H9 (cell line): ENCODE measurements at regions not wholly inside any gene's neighbourhood (a gene's known extent, or its start where the extent isn't known, plus 50 kb on each side); places are given as distances from the start of the nearest gene placed in this dataset.
"Not testable (repeated sequence)": the region's sequence is repeated elsewhere in the genome, so short reads cannot be mapped to it uniquely, and the experiment has no call there.

Experiments
- DNase-seq: peaks from one replicate; pipeline ENCODE4 v3.0.0-alpha.2; 2017
- H2AFZ ChIP-seq: one replicate; pipeline ENCODE4 v1.6.1; 2013; ENCODE audit warnings: mild to moderate bottlenecking, low read length, control low read depth, moderate library complexity
- H2AK5ac ChIP-seq: 2 replicates; pipeline ENCODE4 v1.6.1; 2013; ENCODE audit warnings: low read length, control low read depth, mixed read lengths; ENCODE audit not compliant: insufficient read length
- H2BK120ac ChIP-seq: one replicate; pipeline ENCODE4 v1.6.1; 2013; ENCODE audit warnings: low read depth, mild to moderate bottlenecking, low read length, control low read depth, inconsistent platforms; ENCODE audit not compliant: poor library complexity, severe bottlenecking
- H2BK12ac ChIP-seq: 2 replicates; pipeline ENCODE4 v1.6.1; 2013; ENCODE audit warnings: low read length, control low read depth, mixed read lengths, low read depth; ENCODE audit not compliant: insufficient read length
- H2BK15ac ChIP-seq: 2 replicates; pipeline ENCODE4 v1.6.1; 2013; ENCODE audit warnings: low read depth, low read length, control low read depth
- H2BK20ac ChIP-seq: one replicate; pipeline ENCODE4 v1.6.1; 2013; ENCODE audit warnings: low read depth, mild to moderate bottlenecking, low read length, control low read depth, inconsistent platforms; ENCODE audit not compliant: poor library complexity, severe bottlenecking
- H2BK5ac ChIP-seq: 2 replicates; pipeline ENCODE4 v1.6.1; 2013; ENCODE audit warnings: low read length, control low read depth, mixed read lengths; ENCODE audit not compliant: insufficient read length
- H3K14ac ChIP-seq: 2 replicates; pipeline ENCODE4 v1.6.1; 2013; ENCODE audit warnings: low read length, control low read depth; ENCODE audit not compliant: insufficient read depth
- H3K18ac ChIP-seq: 2 replicates; pipeline ENCODE4 v1.6.1; 2013; ENCODE audit warnings: low read depth, mild to moderate bottlenecking, mixed read lengths, low read length, control low read depth; ENCODE audit not compliant: insufficient read length
- H3K23ac ChIP-seq: 2 replicates; pipeline ENCODE4 v1.6.1; 2013; ENCODE audit warnings: low read length, control low read depth, mixed read lengths, low read depth; ENCODE audit not compliant: insufficient read length
- H3K23me2 ChIP-seq: 2 replicates; pipeline ENCODE4 v1.6.1; 2013; ENCODE audit warnings: low read depth, mild to moderate bottlenecking, mixed read lengths, low read length, control low read depth; ENCODE audit not compliant: insufficient read length, poor library complexity, severe bottlenecking
- H3K27ac ChIP-seq: 2 replicates; pipeline ENCODE4 v1.5.1; 2013; ENCODE audit warnings: low read length, control low read depth, mixed read lengths, low read depth; ENCODE audit not compliant: insufficient read length
- H3K27me3 ChIP-seq: 2 replicates; pipeline ENCODE4 v1.6.1; 2013; ENCODE audit warnings: low read length, control low read depth, inconsistent platforms; ENCODE audit not compliant: insufficient read depth
- H3K4ac ChIP-seq: 2 replicates; pipeline ENCODE4 v1.6.1; 2013; ENCODE audit warnings: low read depth, mild to moderate bottlenecking, control low read depth, inconsistent platforms, low read length, moderate library complexity
- H3K4me1 ChIP-seq: 2 replicates; pipeline ENCODE4 v1.6.1; 2013; ENCODE audit warnings: low read length, control low read depth, inconsistent platforms; ENCODE audit not compliant: insufficient read depth
- H3K4me2 ChIP-seq: 2 replicates; pipeline ENCODE4 v1.6.1; 2013; ENCODE audit warnings: low read length, control low read depth, mixed read lengths; ENCODE audit not compliant: insufficient read length, insufficient read depth
- H3K56ac ChIP-seq: 2 replicates; pipeline ENCODE4 v1.6.1; 2013; ENCODE audit warnings: low read depth, mild to moderate bottlenecking, mixed read lengths, low read length, control low read depth; ENCODE audit not compliant: insufficient read length
- H3K79me1 ChIP-seq: 2 replicates; pipeline ENCODE4 v1.6.1; 2013; ENCODE audit warnings: low read depth, mild to moderate bottlenecking, moderate library complexity, low read length, control low read depth, inconsistent platforms; ENCODE audit not compliant: insufficient read depth, poor library complexity, severe bottlenecking
- H3K79me2 ChIP-seq: 2 replicates; pipeline ENCODE4 v1.6.1; 2013; ENCODE audit warnings: low read length, control low read depth, inconsistent platforms; ENCODE audit not compliant: insufficient read depth
- H3K9ac ChIP-seq: 2 replicates; pipeline ENCODE4 v1.6.1; 2013; ENCODE audit warnings: low read length, control low read depth, mixed read lengths; ENCODE audit not compliant: insufficient read length; ENCODE audit errors: extremely low read depth
- H3K9me3 ChIP-seq: one replicate; pipeline ENCODE4 v1.6.1; 2013; ENCODE audit warnings: low read depth, low read length, inconsistent platforms; ENCODE audit not compliant: control insufficient read depth
- H3T11ph ChIP-seq: one replicate; pipeline ENCODE4 v1.6.1; 2013; ENCODE audit warnings: mild to moderate bottlenecking, low read length, control low read depth, inconsistent platforms
- H4K20me1 ChIP-seq: one replicate; pipeline ENCODE4 v1.6.1; 2013; ENCODE audit not compliant: control insufficient read depth, insufficient read length, insufficient read depth
- H4K5ac ChIP-seq: 2 replicates; pipeline ENCODE4 v1.6.1; 2013; ENCODE audit warnings: low read depth, mild to moderate bottlenecking, mixed read lengths, low read length, control low read depth; ENCODE audit not compliant: insufficient read length
- H4K8ac ChIP-seq: replicated peaks from 2 replicates; pipeline ENCODE4 v1.6.1; 2013; ENCODE audit warnings: low read length, control low read depth, mixed read lengths, low read depth; ENCODE audit not compliant: insufficient read length
- H4K91ac ChIP-seq: 2 replicates; pipeline ENCODE4 v1.6.1; 2013; ENCODE audit warnings: low read depth, mild to moderate bottlenecking, moderate library complexity, mixed read lengths, low read length, control low read depth; ENCODE audit not compliant: insufficient read length
- H3K27ac Mint-ChIP-seq, 3 experiments: 2 replicates in 2 of 3; 3 replicates in 1 of 3; pipeline ENCODE4 v1.8.0; 2020 to 2021; ENCODE audit warnings: mixed read lengths in 3 of 3, mild to moderate bottlenecking in 1 of 3, moderate library complexity in 1 of 3
- H3K27me3 Mint-ChIP-seq: 2 replicates; pipeline ENCODE4 v1.8.0; 2021; ENCODE audit warnings: low read depth, mild to moderate bottlenecking, moderate library complexity, mixed read lengths
- H3K36me3 Mint-ChIP-seq, 3 experiments: 2 replicates in 2 of 3; 3 replicates in 1 of 3; pipeline ENCODE4 v1.8.0; 2020 to 2021; ENCODE audit warnings: low read depth in 3 of 3, mixed read lengths in 3 of 3; ENCODE audit not compliant: insufficient read depth in 1 of 3
- H3K4me1 Mint-ChIP-seq, 2 experiments: 2 replicates each; pipeline ENCODE4 v1.8.0; 2020; ENCODE audit warnings: mixed read lengths in 2 of 2
- H3K4me3 Mint-ChIP-seq, 2 experiments: 2 replicates in 1 of 2; 3 replicates in 1 of 2; pipeline ENCODE4 v1.8.0; 2020 to 2021; ENCODE audit warnings: mild to moderate bottlenecking in 2 of 2, mixed read lengths in 2 of 2, moderate library complexity in 1 of 2
- H3K9me3 Mint-ChIP-seq, 2 experiments: 2 replicates in 1 of 2; 3 replicates in 1 of 2; pipeline ENCODE4 v1.8.0; 2020; ENCODE audit warnings: mild to moderate bottlenecking in 2 of 2, mixed read lengths in 2 of 2, moderate library complexity in 1 of 2
- WGBS: extraction: QIAGEN DNeasy Blood & Tissue Kit; methylation state at CpG from one replicate; pipeline ENCODE4 v1.1.7; 2013; ENCODE audit warnings: missing lambda C conversion rate, low lambda C conversion rate, mixed read lengths; ENCODE audit not compliant: insufficient read length; ENCODE audit errors: extremely low coverage; 5-methylcytosine and 5-hydroxymethylcytosine counted together

DNA sequence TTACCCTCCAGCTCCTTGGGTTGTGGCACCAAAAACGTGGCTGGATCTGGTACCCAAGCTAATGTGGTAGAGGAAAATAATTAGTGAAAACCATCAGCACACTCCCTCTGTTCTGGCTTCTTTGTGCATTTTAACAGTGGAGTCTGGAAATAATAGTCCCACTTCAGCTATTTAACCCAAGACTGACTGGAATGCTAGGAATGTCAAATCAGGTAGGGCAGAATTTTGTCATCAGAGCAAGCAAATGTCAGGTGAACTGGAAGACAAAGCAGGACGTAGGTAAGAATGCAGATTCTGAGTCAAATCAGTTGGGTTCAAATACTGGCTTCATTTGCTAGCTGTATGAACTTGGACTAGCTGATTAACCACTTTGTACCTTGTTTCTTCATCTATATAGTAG is 144.0 kb upstream of the SPATA31A3 start:
- H2BK15ac ChIP-seq = not testable (repeated sequence)

GRCh38 chr9:67133124-67133523 is 140.8 kb upstream of the SPATA31A3 start:
- H3K23me2 ChIP-seq, H3K27ac ChIP-seq, H3K9me3 ChIP-seq, H3K27ac Mint-ChIP-seq, H3K4me1 Mint-ChIP-seq, H2BK5ac ChIP-seq, H3K27me3 Mint-ChIP-seq, H2BK20ac ChIP-seq, H3K9me3 Mint-ChIP-seq, H4K8ac ChIP-seq, H3T11ph ChIP-seq, H3K56ac ChIP-seq, H4K91ac ChIP-seq, H3K4me3 Mint-ChIP-seq, H3K4ac ChIP-seq, DNase-seq, H3K36me3 Mint-ChIP-seq, H3K4me1 ChIP-seq, H2BK120ac ChIP-seq, H2BK15ac ChIP-seq, H4K20me1 ChIP-seq, H3K4me2 ChIP-seq, H3K23ac ChIP-seq, H3K18ac ChIP-seq, H2AK5ac ChIP-seq, H4K5ac ChIP-seq, H3K9ac ChIP-seq, H3K14ac ChIP-seq, H2BK12ac ChIP-seq, H2AFZ ChIP-seq, H3K79me2 ChIP-seq, H3K79me1 ChIP-seq, H3K27me3 ChIP-seq: not testable (repeated sequence)
- WGBS = no CpG with 5 or more reads among the region's 2 CpGs

More for the DNA sequence above, 144.0 kb upstream of the SPATA31A3 start:
- H3K79me1 ChIP-seq, H4K8ac ChIP-seq, H3K79me2 ChIP-seq, H3K4ac ChIP-seq, H3K23me2 ChIP-seq, H2AK5ac ChIP-seq, H3K9me3 Mint-ChIP-seq, H2BK120ac ChIP-seq, H3K27me3 ChIP-seq, H3K27ac ChIP-seq, H3K9ac ChIP-seq, H3T11ph ChIP-seq, H4K20me1 ChIP-seq, H3K4me2 ChIP-seq, H3K4me1 ChIP-seq, H3K14ac ChIP-seq, H3K23ac ChIP-seq, H3K18ac ChIP-seq, H2BK20ac ChIP-seq, H3K56ac ChIP-seq, H3K4me1 Mint-ChIP-seq, H4K5ac ChIP-seq, H4K91ac ChIP-seq, H3K9me3 ChIP-seq, DNase-seq, H3K36me3 Mint-ChIP-seq, H3K4me3 Mint-ChIP-seq, H2AFZ ChIP-seq, H3K27me3 Mint-ChIP-seq, H3K27ac Mint-ChIP-seq, H2BK12ac ChIP-seq, H2BK5ac ChIP-seq: not testable (repeated sequence)
- WGBS = no CpG with 5 or more reads among the region's 2 CpGs
